Upper lobe of right lung (tissue), 1 donor: ENCODE measurements at regions not wholly inside any gene's neighbourhood (a gene's known extent, or its start where the extent isn't known, plus 50 kb on each side); places are given as distances from the start of the nearest gene placed in this dataset.

Source experiments
- ATAC-seq: fragments of 200-7000 bp; cut with Tn5 transposase; one replicate; pipeline ENCODE4 v1.9.1; 2020; ENCODE audit warnings: mild to moderate bottlenecking, moderate library complexity
- DNase-seq: peaks from one replicate; pipeline ENCODE4 v3.0.0-alpha.2; 2020
- H3K27ac ChIP-seq: fragments of 200-600 bp; one replicate; pipeline ENCODE4 v1.8.0; 2022
- H3K27me3 ChIP-seq: fragments of 200-600 bp; one replicate; pipeline ENCODE4 v1.8.0; 2022; ENCODE audit warnings: mild to moderate bottlenecking
- H3K36me3 ChIP-seq: fragments of 200-600 bp; one replicate; pipeline ENCODE4 v1.8.0; 2022
- H3K4me1 ChIP-seq: fragments of 200-600 bp; one replicate; pipeline ENCODE4 v1.8.0; 2022
- H3K4me3 ChIP-seq: fragments of 200-600 bp; one replicate; pipeline ENCODE4 v1.8.0; 2022; ENCODE audit warnings: mild to moderate bottlenecking
- H3K9me3 ChIP-seq: fragments of 200-600 bp; one replicate; pipeline ENCODE4 v1.8.0; 2022
- CTCF ChIP-seq: fragments of 200-600 bp; IDR thresholded peaks from one replicate; pipeline ENCODE4 v1.8.0; 2022; ENCODE audit warnings: antibody characterized with exemption
- intact Hi-C: fragments of 100-400 bp; cut with DNase I; formaldehyde crosslinking; loops from one replicate; pipeline ENCODE4 v1.11.0; 2022
- donor health status: DM: no; HTN: yes; CAD: no; lungs with severe emphysema.

GRCh38 chr2:16154501-16155280 lies 214.3 kb downstream of the MYCN start:
- H3K36me3 ChIP-seq: no peaks in the 10 kb centered on the region
- H3K9me3 ChIP-seq: no peaks in the 10 kb centered on the region
- no peak for TF ChIP-seq CTCF
- no peaks in the 10 kb centered on the region for H3K27me3 ChIP-seq
- intact Hi-C loops: no loop called here
- no peak overlapping the region for H3K27ac ChIP-seq
- ATAC-seq: no peak
- no peaks in the 10 kb centered on the region for H3K4me1 ChIP-seq
- DNase-seq: no peak
- no peak overlapping the region for H3K4me3 ChIP-seq

GRCh38 chr2:16154061-16154460 lies 213.7 kb downstream of the MYCN start:
- Histone ChIP-seq H3K27me3 (no peaks in the 10 kb centered on the region), H3K27ac (no peak overlapping the region), H3K4me3 (no peak overlapping the region), H3K4me1 (no peaks in the 10 kb centered on the region), H3K9me3 (no peaks in the 10 kb centered on the region), H3K36me3 (no peaks in the 10 kb centered on the region)
- ATAC-seq (no peak), DNase-seq (no peak)
- no peak for TF ChIP-seq CTCF
- intact Hi-C loops: no loop called here

GRCh38 chr2:16153754-16154035 lies 213.3 kb downstream of the MYCN start:
- ATAC-seq (no peak), DNase-seq (no peak)
- Histone ChIP-seq H3K4me3 (no peak overlapping the region), H3K27ac (no peak overlapping the region), H3K9me3 (no peaks in the 10 kb centered on the region), H3K4me1 (no peaks in the 10 kb centered on the region), H3K36me3 (no peaks in the 10 kb centered on the region), H3K27me3 (no peaks in the 10 kb centered on the region)
- intact Hi-C loops: no loop called here
- TF ChIP-seq CTCF: no peak

GRCh38 chr2:16152928-16153753 lies 212.8 kb downstream of the MYCN start:
- Histone ChIP-seq H3K9me3 (no peaks in the 10 kb centered on the region), H3K4me1 (no peaks in the 10 kb centered on the region), H3K27ac (no peak overlapping the region), H3K27me3 (no peaks in the 10 kb centered on the region), H3K4me3 (no peak overlapping the region), H3K36me3 (no peaks in the 10 kb centered on the region)
- TF ChIP-seq CTCF: no peak
- no peak for ATAC-seq
- intact Hi-C loops: no loop called here
- no peak for DNase-seq

- intact Hi-C loops: no loop called here
- H3K27me3 ChIP-seq: no peaks in the 10 kb centered on the region
- ATAC-seq (no peak), DNase-seq (no peak)
- no peaks in the 10 kb centered on the region for H3K4me1 ChIP-seq
- H3K9me3 ChIP-seq: no peaks in the 10 kb centered on the region
- TF ChIP-seq CTCF: no peak
- H3K27ac ChIP-seq: no peak overlapping the region
- no peaks in the 10 kb centered on the region for H3K36me3 ChIP-seq
- no peak overlapping the region for H3K4me3 ChIP-seq
Observed at GRCh38 chr2:16152071-16152927, 211.9 kb downstream of the MYCN start.
